ENCODE measurements at regions not wholly inside any gene's neighbourhood (a gene's known extent, or its start where the extent isn't known, plus 50 kb on each side); places are given as distances from the start of the nearest gene placed in this dataset.
"Not testable (repeated sequence)": the region's sequence is repeated elsewhere in the genome, so short reads cannot be mapped to it uniquely, and the experiment has no call there.

DNA sequence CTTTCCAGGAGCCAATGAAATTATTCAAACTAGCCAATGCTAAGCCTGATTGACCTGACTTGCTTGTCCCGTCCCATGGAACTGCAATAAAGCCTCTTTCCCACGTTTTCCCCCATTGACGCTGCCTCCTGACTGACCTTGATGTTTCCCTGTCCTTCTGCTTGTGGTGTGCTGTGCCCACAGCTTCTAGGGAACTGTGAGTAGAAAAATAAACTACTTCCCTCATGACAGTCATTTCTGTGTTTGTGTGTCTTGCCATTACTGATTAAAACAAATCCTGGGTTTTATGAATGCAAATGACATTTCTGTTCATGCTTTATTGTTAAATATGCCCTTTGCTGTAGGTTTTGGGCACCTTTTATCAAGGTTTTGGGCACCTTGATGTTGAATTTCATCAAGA is 91.3 kb upstream of the ABI1 start:
- DNase-seq = no peak

DNA sequence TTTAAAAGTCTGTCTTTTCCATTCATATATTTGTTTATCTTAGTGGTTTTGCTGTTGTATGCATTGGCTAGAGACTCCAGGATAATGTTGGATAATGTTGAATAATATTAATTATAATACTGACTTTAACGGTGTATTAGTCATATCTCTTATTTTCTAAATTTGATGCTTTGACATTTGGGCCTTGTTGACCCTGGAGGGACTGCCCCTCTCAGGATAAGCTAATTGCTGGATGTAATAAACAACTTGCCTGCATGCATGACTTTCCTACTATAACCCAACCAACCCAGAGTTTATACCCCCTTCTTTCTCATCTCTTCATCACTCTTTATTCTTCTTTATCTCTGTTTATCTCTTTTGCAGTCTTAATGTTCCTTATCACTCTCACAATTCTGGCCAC is 90.9 kb upstream of the ABI1 start:
- no peak for DNase-seq

DNA sequence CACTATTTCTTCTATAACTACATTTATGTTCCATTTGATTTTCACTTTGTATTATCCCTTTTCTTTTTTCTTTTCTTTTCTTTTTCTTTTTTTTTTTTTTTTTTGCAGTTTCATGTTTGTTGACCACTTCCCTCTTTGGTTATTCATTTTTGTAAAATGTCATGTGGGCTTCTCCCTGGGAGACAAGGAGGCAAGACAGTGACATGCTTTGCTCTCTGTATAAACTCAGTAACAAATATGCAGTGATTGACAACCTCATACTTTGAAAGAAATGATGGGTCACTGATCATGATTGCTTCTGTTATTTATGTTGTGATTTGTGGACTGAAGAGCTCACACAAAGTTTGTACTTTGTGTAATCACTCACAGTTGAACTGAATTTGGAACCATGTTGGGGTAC is 90.2 kb upstream of the ABI1 start:
- DNase-seq = no peak

DNA sequence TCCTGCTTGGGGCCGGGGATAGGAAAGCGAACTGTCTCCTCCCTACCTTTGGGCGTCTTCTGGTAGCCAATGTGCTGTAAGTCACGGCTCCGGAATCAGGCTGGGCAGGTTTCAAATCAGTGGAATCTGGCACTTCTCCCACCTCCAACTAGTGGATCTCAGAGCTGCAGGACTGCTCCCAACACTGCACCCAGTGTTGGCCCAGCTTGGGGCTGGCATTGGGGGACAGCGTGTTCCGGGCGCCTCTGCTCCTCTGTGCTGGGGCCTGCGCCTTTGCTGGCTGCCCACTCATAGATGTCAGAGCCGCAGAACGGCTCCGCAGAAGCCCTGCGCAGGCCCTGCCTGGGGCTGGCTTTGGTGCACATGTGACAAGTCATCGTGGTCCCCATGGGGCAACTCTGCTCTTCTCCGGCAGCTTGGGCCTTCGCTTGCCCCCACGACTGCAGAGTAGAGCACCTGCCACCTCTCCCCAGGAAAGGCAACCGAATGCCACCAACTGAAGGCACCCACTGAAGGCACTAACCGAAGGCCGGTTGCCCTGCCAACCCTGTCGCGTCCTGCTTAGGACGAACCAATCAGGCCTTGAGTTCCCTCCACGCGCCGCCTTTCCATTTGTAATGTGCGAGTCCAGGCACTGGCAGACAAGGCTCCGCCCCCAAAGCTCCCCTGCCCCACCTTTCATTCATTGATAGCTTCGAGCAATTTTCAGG is 85.5 kb upstream of the ABI1 start:
- DNase-seq = no peak

DNA sequence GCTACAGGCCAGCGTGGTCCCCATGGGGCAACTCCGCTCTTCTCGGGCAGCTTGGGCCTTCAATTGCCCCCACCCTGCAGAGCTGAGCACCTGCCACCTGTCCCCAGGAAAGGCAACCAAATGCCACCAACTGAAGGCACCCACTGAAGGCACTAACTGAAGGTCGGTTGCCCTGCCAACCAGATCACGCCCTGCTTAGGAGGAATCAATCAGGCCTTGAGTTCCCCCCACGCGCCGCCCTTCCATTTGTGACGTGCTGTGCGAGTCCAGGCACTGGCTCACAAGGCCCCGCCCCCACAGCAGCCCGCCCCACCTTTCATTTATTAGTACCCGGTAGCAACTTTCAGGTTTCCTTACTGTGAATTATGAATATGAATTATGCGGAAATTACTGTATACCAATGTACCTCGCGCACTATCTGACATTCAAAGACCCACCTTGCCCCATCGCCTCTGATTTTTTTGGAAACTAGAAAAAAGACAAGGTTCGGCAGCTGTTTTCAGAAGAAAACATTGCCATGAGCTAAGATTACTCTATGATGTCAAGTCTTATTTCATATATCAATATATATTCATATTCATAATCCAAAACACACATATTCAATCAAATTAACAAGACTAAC is 83.6 kb upstream of the ABI1 start:
- no peak for DNase-seq

DNA sequence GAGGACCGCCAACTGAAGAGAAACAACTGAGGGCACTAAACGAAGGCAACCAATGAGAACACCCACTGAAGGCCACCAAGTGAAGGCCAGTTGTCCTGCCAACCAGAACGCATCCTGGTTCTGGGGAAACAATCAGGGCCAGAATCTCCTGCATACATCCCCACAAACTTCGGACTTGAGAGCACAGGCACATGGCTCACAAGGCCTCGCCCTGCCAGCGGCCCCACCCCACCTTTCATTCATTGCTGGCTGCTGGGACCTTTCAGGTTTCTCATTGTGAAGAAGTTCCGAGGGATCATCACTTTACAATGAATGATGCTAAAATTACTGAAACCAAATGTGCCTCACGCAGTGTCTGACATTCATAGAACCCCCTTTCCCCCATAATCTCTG is 79.2 kb upstream of the ABI1 start:
- DNase-seq = peak; percentile 7

DNA sequence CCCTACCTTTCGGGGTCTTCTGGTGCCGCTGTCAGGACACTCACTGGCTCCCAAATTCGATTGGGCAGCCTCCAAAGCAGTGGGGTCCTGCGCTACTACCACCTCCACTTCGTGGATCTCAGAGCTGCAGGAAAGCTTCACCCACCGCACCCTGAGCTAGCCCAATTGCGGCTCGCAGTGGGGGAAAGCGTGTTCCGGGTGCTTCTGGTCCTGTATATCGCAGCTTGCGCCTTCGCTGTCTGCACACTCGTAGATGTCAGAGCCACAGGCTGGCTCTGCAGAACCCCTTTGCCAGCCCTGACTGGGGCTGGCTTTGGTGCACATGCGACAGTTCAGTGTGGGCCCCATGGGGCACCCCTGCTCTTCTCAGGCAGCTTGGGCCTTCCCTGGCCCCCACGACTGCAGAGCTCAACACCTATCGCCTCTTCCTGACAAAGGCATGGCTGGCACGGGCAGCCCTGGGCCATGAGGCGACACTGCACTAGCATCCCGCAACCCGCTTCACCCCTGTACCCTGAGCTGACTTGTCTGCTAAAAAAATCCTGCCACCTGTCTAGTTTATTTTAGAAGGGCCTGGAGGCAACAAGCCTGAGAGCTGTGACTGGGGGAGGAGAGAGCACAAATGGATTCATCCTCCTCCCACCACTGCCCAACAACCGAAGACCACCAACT is 78.7 kb upstream of the ABI1 start:
- peak; percentile 7 for DNase-seq

DNA sequence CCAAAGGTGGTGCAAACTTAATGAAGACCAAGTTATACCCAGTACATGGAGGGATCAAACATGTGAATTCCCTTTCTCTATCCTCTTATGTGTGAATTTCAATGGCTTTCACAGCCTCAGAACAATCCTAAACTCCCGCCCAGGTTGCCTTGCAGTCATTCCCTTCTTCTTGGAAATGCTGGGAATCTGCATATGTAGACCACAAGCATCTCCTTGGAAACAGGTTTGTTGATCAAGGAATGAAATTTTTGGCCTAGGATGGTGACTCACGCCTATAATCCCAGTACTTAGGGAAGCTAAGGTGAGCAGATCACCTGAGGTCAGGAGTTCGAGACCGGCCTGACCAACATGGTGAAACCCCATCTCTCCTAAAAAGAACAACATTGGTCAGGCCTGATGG is 77.8 kb upstream of the ABI1 start:
- no peak for DNase-seq

DNA sequence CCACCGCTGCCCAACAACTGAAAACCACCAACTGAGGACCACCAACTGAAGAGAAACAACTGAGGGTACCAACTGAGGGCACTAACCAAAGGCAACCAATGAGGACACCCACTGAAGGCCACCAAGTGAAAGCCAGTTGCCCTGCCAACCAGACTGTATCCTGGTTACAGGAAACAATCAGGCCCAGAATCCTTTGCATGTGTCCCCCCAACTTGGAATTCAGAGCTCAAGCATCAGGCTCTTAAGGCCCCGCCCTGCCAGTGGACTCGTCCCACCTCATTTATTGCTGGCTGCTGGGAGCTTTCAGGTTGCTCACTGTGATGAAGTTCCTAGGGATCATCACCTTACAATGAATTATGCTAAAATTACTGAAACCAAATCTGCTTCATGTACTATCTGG is 76.6 kb upstream of the ABI1 start:
- no peak for DNase-seq

DNA sequence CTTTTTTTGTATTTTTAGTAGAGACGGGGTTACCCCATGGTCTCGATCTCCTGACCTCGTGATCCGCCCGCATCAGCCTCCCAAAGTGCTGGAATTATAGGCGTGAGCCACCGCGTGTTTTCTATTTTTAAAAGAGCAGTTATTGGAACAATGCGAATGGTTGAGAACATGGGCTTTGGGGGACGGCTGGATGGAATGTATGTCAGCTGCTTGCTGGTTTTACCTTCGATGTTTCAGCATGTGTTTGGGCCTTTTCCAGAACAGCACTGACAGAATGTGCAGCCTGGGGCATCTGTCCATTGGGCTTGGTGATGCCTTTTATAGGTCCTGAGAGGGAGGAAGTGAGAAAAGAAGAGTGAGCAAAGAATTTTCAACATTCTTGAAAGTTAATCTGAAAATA is 73.4 kb upstream of the ABI1 start:
- DNase-seq = not testable (repeated sequence)

DNA sequence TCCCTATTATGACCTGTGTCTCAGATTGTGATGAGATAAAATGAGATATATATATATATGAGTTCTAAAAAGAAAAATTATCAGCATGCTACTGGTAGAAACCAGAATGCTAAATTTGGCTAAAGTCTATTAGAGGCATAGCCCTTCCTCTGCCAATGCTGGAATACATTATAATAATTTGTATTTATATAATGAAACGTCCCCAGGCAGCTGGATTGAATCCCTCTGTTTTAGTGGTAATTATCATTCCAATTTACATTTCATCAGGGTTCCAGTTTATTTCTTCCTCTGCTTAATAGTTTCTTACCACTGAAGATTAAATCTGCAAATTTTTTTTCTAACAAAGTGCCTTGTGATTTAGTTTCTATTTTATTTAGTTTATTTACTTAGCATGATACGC is 71.8 kb upstream of the ABI1 start:
- no peak for DNase-seq

DNA sequence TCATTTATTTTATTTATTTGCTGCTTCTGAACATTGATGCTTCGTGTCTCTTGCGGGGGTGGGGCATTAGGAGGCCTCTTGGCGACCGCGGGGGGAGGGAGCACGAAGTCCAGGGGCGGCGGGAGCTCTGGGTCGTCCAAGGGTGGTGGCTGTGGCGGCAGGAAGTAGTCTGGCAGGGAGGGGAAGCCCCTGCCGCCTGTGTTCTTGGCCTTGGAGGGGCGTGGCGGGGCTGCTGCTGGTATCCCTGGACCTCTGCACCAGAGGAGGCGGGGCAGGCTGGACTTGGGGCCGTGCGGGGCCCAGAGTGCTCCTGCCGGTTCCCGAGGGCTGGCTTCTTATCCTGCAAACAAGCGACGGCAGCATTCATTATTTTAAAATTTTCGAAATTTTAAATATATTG is 70.5 kb upstream of the ABI1 start:
- DNase-seq = no peak

DNA sequence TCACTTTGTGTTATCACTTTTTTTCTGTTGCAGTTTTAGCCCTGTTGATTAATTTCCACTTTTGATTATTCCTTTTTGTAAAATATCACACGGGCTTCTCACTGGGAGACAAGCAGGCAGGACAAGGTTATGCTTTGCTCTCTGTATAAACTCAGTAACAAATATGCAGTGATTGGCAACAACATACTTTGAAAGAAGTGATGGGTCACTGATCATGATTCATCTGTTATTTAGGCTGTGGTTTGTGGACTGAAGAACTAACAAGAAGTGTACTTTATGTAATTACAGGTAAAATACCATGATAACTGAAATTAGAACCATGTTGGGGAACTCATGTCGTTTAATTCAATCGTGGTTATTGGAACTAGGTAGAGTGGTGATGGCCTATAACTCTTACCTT is 62.1 kb upstream of the ABI1 start:
- DNase-seq = not testable (repeated sequence)

DNA sequence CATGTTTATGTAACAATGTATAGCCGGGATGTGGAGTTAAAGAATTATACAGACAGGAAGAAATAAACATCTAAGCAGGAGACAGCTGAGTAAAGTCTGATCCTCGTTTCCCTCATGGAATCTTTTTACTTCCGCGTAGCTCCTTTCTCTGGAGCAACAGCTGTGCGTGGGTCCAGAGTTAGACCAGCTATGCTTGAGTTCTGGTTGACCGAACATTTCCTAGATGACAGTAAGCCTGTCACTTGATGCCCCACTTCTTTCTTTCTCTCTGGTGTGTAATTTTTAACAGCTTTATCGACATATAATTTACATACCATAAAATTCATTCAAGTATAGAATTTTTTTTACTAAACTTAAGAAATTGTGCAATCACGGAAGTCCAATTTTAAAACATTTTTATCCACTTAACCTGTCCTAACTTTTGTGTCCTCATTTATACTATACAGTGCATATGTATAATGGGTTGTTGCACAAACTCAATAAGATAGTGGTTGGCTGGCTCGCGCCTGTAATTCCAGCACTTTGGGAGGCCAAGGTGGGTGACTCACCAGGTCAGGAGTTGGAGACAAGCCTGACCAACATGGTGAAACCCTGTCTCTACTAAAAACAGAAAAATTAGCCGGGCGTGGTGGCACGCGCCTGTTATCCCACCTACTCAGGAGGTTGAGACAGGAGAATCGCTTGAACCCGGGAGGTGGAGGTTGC is 58.5 kb upstream of the ABI1 start:
- not testable (repeated sequence) for DNase-seq

DNA sequence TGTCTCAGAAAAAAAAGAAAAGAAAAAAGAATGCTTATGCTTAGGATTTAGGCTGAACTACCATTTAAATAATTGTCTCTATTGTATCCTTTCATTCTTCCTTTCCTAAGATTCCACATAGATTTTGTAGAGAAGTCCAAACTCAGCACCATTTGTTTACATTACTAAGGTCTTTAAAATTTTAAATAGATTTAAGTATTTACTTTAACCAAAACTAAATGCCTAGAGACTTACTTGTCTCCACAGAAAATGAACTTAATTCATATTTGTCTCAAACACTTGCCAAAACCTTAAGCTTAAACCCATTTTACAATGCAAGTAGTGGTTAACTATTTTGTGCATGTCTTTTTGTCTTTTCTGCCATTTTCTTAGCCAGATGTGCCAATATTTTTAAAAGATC is 54.1 kb upstream of the ABI1 start:
- DNase-seq = no peak

DNA sequence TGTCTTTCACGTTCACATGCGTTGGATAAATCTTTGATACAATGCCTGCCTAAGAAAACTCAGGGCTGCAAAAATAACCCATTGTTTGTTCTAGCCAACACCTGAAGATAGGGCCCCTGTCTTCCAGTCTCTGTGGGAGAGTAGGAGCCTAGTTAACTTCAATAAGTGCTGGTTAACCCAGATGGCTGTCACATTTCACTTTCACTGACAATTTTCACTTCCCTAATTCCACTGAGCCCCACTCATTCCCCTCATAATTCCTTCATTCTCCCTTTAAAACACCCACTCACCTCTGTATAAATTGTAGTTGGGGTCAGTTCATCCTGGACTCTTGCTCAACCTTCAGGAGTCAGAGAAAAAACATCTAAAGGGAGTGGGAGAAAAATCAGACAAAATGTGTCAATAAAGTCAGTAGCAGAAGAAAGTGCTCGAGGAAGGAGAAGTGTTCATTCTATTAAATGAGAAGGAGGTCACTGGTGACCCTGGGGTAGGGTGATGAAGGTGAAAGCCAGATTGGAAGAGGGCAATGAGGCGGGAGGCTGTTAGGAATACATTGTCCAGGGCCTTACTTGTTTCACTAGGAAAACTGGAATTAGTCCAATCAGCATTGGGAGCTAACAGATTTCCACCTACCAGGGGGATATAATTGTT is 51.2 kb upstream of the ABI1 start:
- DNase-seq = no peak
